Endothelial cell (in vitro differentiated cells): ENCODE measurements at regions not wholly inside any gene's neighbourhood (a gene's known extent, or its start where the extent isn't known, plus 50 kb on each side); places are given as distances from the start of the nearest gene placed in this dataset.

Source experiments
- DNase-seq: peaks from one replicate; pipeline ENCODE4 v3.0.0; 2021; ENCODE audit warnings: low spot score
- H3K27ac Mint-ChIP-seq: one replicate; pipeline ENCODE4 v1.8.0; 2021; ENCODE audit warnings: mixed read lengths, inconsistent platforms; ENCODE audit not compliant: unreplicated experiment
- H3K27me3 Mint-ChIP-seq: one replicate; pipeline ENCODE4 v1.8.0; 2021; ENCODE audit warnings: mild to moderate bottlenecking, moderate library complexity, mixed read lengths, inconsistent platforms; ENCODE audit not compliant: unreplicated experiment
- H3K36me3 Mint-ChIP-seq: one replicate; pipeline ENCODE4 v1.8.0; 2021; ENCODE audit warnings: mild to moderate bottlenecking, low read depth, mixed read lengths, inconsistent platforms; ENCODE audit not compliant: unreplicated experiment
- H3K4me1 Mint-ChIP-seq: one replicate; pipeline ENCODE4 v1.8.0; 2021; ENCODE audit warnings: mild to moderate bottlenecking, mixed read lengths, inconsistent platforms; ENCODE audit not compliant: unreplicated experiment
- H3K4me3 Mint-ChIP-seq: one replicate; pipeline ENCODE4 v1.8.0; 2021; ENCODE audit warnings: mild to moderate bottlenecking, mixed read lengths, inconsistent platforms; ENCODE audit not compliant: unreplicated experiment
- H3K9me3 Mint-ChIP-seq: one replicate; pipeline ENCODE4 v1.8.0; 2021; ENCODE audit warnings: mixed read lengths, inconsistent platforms; ENCODE audit not compliant: unreplicated experiment
- TF ChIP-seq, protein P1 (sequence below): fragments of 200-600 bp; sonication (generic); IDR thresholded peaks from one replicate; pipeline ENCODE4 v1.5.0; 2021; ENCODE audit warnings: antibody characterized with exemption; ENCODE audit not compliant: unreplicated experiment

DNA sequence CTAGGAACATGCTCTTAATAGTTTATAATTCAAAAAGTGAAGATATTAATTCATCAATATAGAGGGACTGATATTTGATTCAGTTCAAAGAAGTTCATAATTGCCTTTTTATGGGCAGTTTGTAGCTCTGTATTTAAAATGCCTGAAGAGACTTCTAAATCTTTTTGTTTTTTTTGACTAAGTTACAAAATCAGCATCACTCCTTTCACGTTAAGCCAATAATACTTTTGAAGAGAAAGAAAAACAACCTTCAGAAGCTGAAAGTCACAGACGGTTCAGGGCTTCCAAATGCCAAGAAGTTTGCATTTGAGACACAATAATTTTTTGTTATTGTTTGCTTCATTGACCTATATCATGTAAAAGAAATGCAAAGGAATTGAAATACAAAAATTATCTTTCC lies 394.6 kb upstream of the NR2F2 start:
- DNase-seq = no peak
- Mint-ChIP-seq H3K9me3 (no peaks in the 10 kb centered on the region), H3K27ac (no peak overlapping the region), H3K4me3 (no peak overlapping the region), H3K36me3 (no peaks in the 10 kb centered on the region), H3K27me3 (no peaks in the 10 kb centered on the region), H3K4me1 (peaks cover 2% of the 10 kb centered on the region)
- TF ChIP-seq, protein P1, sequence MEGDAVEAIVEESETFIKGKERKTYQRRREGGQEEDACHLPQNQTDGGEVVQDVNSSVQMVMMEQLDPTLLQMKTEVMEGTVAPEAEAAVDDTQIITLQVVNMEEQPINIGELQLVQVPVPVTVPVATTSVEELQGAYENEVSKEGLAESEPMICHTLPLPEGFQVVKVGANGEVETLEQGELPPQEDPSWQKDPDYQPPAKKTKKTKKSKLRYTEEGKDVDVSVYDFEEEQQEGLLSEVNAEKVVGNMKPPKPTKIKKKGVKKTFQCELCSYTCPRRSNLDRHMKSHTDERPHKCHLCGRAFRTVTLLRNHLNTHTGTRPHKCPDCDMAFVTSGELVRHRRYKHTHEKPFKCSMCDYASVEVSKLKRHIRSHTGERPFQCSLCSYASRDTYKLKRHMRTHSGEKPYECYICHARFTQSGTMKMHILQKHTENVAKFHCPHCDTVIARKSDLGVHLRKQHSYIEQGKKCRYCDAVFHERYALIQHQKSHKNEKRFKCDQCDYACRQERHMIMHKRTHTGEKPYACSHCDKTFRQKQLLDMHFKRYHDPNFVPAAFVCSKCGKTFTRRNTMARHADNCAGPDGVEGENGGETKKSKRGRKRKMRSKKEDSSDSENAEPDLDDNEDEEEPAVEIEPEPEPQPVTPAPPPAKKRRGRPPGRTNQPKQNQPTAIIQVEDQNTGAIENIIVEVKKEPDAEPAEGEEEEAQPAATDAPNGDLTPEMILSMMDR = no peak

GRCh38 chr15:95937128-95937528 lies 393.4 kb upstream of the NR2F2 start:
- H3K36me3 Mint-ChIP-seq = no peaks in the 10 kb centered on the region
- H3K9me3 Mint-ChIP-seq = no peaks in the 10 kb centered on the region
- DNase-seq = no peak
- H3K27me3 Mint-ChIP-seq = no peaks in the 10 kb centered on the region
- H3K4me3 Mint-ChIP-seq = no peak overlapping the region
- H3K27ac Mint-ChIP-seq = no peak overlapping the region
- TF ChIP-seq, protein P1 = no peak
- peaks cover 2% of the 10 kb centered on the region for H3K4me1 Mint-ChIP-seq

GRCh38 chr15:95940431-95940985 lies 390.0 kb upstream of the NR2F2 start:
- no peak for DNase-seq
- Mint-ChIP-seq H3K9me3 (no peaks in the 10 kb centered on the region), H3K27me3 (no peaks in the 10 kb centered on the region), H3K4me1 (peaks cover 2% of the 10 kb centered on the region), H3K36me3 (no peaks in the 10 kb centered on the region), H3K4me3 (no peak overlapping the region), H3K27ac (no peak overlapping the region)
- TF ChIP-seq, protein P1 = no peak

GRCh38 chr15:95944193-95944592 lies 386.3 kb upstream of the NR2F2 start:
- H3K9me3 Mint-ChIP-seq = no peaks in the 10 kb centered on the region
- H3K4me1 Mint-ChIP-seq = no peaks in the 10 kb centered on the region
- no peaks in the 10 kb centered on the region for H3K27me3 Mint-ChIP-seq
- no peak overlapping the region for H3K4me3 Mint-ChIP-seq
- H3K36me3 Mint-ChIP-seq = no peaks in the 10 kb centered on the region
- TF ChIP-seq, protein P1 = no peak
- DNase-seq = no peak
- H3K27ac Mint-ChIP-seq = no peak overlapping the region

- Mint-ChIP-seq H3K27ac (no peak overlapping the region), H3K4me3 (no peak overlapping the region), H3K36me3 (no peaks in the 10 kb centered on the region), H3K4me1 (no peaks in the 10 kb centered on the region), H3K9me3 (no peaks in the 10 kb centered on the region), H3K27me3 (no peaks in the 10 kb centered on the region)
- TF ChIP-seq, protein P1 = no peak
- DNase-seq = no peak
Observed at GRCh38 chr15:95944661-95945255, 385.7 kb upstream of the NR2F2 start.
